HG02763 (cell line): ENCODE measurements at regions not wholly inside any gene's neighbourhood (a gene's known extent, or its start where the extent isn't known, plus 50 kb on each side); places are given as distances from the start of the nearest gene placed in this dataset.

Source experiments
- ATAC-seq: cut with Tn5 transposase; IDR thresholded peaks from one replicate; pipeline ENCODE4 v1.9.1; 2021; ENCODE audit warnings: mild to moderate bottlenecking, moderate library complexity; ENCODE audit not compliant: unreplicated experiment

DNA sequence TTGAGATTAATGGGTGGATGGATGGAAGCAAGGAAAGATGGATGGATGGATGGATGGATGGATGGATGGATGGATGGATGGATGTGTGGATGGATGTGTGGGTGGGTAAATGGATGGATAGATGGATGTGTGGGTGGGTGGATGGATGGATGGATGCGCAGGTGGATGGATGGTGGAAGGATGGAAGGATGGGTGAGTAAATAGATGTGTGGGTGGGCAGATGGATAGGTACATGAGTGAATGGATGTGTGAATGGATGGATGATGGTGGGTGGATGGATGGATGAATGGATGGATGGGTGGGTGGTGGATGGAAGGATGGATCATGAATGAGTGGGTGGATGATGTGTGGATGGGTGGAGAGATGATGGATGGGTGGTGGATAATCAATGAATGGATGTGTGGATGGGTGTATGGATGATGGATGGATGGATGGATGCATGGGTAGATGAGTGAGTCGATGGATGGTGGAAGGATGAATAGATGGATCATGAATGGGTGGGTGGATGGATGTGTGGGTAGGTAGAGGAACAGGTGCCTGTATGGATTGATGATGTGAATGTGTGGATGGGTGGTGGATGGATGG lies 375.2 kb downstream of the BRD1 start:
- no peak for ATAC-seq

DNA sequence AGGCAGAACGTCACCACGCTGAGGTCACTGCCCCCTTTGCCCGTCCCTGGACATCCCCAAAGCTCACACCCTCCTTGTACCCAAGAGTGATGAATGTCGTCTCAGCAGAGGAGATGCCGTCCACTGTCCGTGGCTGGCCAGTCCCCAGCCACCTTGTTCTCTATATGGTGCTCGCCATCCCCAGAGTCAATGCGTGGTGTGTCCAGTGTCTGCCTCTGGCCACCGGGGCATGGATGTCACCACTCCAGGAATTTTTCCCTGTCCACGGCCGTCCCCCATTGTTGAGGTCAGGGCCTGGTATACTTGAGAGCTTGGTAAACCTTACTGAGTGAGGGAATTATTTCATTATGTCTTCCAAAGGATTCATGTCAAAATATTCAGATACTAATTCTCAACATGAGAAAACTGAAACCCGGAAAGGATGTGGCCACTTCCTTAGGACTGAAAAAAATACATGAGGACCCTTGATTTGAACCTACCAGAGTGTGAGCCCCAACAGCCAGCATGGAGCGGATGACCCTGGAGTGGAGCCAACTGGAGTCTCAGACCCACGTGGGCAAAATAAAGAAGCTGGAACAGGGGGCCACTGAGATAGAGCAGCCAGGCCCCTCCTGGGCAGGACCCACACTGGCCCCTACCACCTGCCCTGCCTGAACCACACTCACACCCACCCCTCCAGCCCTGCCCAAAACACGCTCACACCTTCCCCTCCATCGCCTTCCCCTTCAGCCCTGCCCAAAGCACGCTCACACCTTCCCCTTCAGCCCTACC lies 376.4 kb downstream of the BRD1 start:
- ATAC-seq: no peak

DNA sequence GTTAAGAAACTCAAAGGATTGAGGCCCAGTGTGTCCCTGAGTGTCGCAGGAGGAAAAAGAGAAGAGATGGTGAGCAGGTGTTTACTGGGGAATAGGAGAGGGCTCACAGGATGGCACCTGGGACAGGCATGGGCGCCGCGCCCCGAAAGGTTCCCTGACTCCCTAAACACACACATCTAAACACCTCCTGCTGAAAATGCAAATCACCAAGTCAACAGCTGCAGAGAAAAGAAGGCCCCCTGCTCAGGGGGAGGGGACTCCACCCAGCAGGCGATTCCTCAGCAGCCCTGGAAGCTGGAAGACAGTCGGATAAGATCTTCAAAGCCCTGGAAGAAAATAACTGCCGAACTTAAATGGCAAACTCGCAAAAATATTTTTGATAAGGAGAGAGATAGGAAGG lies 377.2 kb downstream of the BRD1 start:
- ATAC-seq: no peak

DNA sequence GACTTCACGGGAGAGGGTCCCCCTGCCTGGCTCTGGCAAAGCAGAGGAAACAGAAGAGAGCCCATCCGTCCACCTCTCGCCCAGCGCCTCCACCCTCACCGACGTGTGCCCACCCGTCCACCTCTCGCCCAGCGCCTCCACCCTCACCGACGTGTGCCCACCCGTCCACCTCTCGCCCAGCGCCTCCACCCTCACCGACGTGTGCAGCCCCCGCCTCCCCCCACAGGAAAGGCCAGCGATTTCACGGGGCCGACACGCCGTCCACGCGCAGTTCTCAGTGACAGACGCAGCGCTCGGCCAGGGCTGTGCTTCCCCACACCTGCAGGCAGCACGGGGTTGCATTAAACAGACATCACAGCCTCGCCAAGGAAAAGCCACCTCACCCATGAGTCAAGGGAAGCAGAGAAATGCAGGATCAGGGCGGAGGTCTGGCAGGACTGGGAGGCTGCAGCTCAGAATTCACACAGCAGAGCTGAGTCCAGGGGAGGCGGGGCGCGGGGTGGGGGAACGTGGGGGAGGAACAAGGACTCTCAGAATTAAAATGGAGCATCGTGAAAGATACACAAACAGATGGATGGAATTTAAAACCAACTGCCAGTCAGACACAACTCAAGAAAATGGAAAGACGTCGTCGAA lies 377.7 kb downstream of the BRD1 start:
- no peak for ATAC-seq

DNA sequence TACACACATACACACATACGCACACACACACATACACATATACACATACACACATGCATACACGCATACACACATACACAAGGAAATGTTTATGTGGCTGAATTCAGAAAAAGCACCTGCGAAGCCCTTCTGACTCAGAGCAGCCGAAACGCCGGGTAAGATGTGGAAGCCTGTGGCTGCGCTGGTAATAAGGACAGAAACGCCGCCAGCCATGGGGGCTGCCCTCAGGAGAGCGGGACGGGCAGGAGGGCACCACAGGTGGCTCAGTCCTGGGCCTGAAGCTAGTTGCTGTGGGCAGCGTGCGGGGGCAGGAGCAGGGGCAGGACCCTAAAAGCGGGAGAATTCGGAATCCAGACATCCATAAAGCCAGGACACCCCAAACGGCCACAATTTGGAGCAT lies 378.3 kb downstream of the BRD1 start:
- no peak for ATAC-seq

DNA sequence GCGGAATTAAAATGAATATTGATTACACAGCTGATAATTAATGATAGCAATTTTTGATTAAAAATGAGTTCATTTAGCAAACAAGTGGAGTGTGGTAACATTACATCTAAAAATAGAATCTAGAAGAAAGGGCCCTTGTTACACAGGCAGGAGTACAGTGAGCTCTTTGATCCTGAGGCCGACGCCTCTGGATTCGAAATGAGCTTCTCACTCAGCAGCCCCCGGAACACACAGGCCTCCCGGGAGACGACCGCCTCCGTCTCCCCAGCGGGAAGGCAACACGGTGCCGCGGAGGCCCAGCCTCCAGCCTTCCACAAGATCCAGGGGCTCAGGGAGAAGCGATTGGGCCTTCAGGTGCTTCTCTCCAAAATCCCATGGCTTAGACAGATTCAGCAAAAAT lies 379.1 kb downstream of the BRD1 start:
- no peak for ATAC-seq

DNA sequence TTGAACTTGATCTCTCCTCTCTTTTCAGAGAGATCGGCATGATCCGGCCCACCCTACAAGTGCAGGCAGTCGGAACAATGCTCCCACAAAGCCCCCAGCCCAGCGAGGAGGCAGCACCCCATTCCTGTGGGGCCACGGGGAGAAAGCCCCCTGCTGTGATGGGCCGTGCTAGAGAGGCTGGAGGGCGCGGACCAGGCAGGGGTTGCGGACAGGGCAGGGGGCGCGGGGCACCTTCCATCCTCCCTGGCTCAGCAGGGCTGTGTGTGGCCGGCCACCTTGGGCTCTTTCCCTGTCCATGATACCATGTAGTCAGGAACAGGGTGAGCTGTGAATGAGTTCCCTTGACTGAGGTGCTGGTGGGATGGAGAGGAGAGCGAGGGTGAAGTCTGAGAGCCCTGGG lies 379.8 kb downstream of the BRD1 start:
- no peak for ATAC-seq

DNA sequence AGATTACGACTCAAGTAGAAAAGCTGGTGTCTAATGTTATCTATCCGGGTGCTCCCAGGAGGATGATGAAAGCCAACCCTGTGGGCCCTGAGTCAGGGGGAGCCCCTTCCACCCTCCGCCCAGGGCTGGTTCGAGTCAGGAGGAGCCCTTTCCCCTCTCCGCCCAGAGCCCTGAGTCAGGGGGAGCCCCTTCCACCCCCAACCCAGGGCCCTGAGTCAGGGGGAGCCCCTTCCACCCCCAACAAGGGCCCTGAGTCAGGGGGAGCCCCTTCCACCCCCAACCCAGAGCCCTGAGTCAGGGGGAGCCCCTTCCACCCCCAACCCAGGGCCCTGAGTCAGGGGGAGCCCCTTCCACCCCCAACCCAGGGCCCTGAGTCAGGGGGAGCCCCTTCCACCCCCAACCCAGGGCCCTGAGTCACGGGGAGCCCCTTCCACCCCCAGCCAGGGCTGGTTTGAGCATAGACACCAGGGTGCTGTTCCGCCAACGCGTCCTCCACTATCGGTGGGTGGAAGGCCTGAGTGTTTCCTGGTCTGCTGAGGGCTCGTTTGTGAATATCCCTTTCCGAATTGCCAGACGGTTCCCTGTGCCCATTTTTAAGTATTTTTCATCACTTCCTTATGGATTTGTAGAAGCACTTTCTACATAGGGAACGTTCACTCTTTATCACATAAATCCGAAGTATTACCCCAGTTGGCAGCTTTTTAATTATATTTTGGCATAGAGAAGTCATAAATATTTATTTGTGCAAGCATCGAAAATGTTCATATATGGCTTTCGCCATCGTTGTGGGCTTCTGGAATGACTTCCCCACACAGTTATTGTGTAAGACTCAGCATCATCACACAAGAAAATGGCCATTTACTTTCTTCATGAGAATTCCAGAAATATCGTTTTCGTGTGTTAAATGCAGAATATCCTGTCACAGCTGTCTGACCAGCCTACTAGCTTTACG lies 380.6 kb downstream of the BRD1 start:
- no peak for ATAC-seq

DNA sequence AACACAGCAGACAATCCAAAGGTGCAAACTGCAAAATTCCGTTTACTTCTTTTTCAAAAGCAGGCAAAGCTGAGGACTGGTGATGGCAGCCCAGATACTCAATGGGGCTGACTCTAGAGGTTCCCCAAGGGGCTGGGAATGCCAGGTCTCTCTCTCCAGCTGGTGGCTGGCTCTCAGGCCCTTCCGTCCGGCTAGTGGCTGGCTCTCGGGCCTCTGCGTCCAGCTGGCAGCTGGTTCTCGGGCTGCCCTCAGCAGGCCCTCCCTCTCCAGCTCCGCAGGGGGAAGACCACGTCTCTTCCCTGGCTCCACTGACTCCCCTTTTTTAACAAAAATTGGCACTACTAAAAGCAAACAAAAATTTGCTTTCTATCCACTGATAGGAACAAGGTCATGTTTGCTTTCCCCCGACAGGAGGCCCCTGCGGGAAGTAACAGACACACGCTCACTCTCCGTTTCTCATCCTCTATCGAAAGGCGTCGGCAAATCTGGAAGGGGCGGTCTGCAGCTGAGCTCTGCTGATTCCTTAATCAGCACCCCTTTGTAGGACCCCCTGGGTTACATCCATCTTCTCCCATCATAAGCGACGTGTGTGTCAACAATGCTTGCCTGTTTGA lies 381.4 kb downstream of the BRD1 start:
- no peak for ATAC-seq

DNA sequence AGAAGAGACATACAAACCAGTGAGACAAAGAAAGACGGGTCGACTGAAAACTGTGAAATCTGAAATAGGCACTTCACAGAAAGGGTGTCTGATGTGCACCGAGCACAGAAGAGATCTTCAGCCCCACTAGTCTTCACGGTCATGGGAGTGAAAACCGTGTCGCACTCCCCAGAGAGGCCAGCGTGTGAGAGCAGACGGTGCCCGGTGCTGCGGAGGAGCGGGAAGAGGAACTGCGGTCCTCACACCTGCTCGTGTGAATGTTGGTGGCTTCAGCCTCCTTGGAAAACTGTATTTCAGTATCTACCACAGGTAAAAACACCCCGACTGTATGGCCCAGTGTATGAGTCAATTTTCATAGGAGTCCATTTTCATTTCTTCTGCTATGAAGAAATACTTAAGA lies 382.9 kb downstream of the BRD1 start:
- no peak for ATAC-seq

DNA sequence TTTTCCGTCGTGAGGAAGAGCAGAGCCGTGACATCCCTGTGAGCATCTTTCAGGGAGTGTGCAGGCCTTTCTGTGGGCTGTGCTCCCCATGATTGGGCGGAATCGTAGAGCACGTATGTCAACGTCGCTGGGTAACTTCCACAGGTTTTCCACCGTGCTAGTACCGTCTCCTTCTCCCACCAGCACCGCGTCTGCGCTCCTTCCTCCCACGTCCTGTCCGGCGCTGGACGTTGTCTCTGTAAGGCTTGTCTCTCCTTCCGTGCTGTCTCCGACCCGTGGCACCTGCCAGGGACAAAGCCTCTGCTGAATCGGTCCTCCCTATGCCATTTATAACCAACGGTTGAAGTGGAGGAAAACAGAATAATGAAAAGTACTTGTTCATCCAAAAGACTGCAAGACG lies 386.7 kb downstream of the BRD1 start:
- no peak for ATAC-seq

DNA sequence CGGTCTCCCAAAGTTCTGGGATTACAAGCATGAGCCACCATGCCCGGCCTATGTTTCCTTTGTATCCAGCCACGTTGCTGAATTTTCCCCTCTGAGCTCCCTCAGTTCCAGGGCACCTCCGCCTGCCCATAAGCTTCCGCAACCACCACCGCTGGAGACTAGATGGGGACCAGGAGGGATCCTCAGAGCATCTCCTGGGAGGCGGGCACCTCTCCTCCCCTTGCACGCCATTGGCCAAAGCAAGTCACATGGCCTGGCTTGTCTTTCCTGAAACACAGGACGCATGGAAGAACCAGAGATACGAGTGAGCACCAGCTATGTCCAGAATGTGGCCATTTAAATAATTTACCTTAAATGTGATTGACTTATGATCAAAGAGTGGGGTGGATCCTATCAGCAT lies 388.3 kb downstream of the BRD1 start:
- ATAC-seq: no peak

DNA sequence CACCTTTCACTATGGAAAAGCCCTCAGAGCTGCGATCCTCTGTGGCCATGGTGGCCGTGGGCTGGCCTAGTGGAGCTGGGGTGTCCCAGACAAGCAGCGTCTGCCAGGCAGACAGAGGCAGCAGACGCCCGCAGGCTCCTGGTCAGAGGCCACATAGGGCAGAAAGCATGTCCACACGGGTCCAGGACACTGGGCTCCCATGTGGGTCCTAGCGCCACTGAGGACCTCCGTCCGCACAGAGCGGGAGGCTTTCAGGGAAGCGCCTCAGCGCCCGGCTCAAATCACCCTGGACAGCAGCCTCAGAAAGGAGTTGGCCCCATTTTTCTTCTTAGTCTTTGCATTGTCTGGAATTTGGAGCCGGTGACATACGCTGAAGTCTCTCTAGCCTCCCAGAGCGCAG lies 389.7 kb downstream of the BRD1 start:
- no peak for ATAC-seq

DNA sequence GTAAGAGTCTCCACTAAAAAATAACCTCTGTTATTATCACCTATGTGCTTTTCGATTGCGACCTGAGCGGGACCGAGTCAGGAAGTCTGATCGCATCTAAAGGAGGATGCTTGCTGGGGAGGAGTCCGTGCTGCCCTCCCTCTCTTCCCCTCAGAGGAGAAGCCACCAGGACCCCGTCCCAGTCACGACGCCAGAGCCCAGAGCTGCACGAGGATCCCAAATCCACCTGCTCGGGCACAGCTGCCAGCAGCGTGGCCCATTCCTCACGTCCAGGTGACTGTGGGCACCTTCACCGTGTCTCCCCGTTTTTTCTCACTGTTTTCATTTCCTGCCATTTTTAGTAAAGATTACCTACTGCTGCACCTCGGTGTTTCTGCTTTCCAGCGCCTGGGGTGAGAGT lies 390.3 kb downstream of the BRD1 start:
- ATAC-seq: no peak

DNA sequence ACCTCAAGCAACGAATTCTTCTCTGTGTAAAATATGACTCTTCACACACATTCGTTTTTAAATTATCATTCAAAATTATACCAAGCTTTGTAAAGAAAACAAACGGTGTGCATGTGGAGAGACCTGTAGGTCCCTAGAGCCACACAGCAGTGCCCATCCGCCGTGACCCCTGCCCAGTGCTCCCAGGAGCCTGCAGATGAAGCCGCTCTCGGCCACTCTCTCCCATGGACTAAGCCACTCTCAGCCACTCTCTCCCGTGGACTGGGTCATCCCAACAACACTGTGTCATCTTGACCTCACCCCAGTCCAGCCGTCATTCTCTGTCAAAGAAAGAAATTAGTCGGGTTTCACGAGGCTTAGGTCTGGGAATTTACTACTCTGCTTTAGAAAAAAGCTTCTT lies 391.6 kb downstream of the BRD1 start:
- ATAC-seq: no peak

DNA sequence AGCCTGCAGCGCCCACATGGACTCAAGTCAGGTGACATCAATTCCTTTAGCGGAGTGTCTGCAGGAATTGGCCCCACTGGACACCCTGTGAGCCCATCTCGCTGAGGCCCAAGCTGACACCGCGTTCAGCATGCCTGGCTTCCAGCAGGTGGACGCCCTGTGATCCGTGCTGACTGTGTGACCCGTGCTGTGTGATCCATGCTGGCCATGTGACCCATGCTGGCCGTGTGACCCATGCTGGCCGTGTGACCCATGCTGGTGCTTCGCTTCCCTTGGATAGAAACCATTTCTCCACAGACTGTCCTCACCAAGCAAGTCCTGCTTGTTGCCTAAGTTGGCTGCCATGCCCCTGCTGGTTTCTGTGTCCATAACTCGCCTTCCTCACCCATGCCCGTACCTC lies 392.1 kb downstream of the BRD1 start:
- no peak for ATAC-seq

DNA sequence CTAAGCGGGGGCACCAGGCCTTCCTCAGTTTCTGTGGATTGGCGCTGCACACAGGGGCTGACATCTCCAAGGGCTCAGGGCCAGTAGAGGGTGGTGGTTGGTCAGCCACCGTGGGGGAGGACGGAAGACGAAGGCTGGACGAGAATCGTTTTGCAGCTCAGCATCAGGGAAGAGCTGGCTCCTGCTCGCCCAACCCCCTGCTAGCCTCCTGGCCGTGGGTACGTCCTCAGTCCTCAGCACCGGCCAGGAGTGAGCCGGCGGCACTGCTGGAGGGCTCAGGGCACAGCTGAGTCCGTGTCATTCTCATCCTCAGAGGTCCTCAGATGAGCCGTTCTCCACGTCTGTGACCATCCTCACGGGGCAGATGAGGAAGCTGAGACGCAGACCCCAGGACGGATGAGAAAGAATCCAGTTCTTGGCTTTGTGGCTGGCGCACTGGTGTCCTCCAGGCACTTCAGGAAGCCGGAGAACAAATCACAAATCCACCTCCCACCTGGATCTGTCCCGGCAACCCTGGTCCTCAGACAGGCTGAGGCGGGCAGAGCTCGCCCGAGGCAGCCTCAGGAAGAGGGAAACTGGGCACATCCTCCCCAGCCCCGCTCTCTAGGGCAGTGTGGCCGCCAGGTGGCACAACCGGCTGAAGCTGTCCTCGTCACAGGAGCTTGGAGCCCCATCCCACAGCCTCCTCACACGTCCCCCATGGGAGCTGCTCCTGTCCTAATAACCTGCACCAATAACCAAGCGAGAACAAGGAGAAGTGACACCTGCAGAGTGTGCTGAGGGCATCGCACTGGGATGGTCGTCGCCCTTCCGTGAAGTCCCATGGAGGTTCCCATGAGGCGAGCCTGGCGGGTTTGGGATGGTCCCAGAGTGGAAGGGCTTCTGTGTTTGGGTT lies 393.7 kb downstream of the BRD1 start:
- no peak for ATAC-seq

DNA sequence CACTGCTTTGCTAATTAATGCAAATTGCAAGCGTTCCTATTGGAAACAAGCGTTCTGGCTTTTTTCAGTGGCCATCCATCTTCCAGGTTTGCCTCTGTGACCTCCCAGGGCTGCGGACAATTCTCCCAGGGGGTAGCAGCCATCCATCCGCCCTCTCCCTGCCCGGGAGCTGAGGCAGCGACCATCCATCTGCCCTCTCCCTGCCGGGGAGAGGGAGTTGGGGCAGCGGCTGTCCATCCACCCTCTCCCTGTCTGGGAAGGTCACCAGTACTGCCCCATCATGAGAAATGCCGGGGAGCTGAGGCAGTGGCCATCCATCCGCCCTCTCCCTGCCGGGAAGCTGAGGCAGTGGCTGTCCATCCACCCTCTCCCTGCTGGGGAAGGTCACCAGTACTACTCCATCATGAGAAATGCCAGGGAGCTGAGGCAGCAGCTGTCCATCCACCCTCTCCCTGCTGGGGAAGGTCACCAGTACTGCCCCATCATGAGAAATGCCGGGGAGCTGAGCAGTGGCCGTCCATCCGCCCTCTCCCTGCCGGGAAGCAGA lies 394.7 kb downstream of the BRD1 start:
- ATAC-seq: no peak

DNA sequence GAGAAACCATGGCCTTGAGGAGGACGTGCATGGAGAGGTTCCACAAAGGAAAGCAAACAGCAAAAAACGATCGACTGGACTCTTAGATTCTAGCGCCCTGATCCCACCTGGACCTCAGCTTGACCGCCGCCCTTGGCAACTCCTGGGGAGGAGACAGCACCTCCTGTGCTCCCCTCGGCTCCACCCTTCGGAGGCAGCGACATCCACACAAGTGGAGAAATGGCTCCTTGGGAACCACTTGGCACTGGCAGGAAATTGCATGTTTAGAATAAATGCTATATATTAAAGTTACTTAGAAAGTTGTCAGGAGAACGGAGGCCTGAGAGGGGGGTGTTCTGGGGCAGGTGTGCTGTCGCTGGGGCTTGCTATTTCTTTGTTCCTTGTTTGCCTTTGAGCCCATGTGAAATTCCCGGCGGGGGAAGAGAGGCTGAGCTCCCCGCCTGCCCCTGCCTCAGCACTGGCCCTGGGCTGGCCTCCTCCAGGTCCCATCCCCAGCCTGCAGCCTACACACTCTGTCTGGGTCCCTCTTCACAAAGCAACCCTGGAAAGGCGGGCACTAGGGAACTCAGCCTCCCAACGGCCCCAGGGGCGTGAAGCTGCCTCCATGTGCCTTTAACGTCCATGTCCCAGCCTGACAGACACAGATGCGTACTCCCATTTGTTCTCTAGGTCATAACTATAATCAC lies 395.3 kb downstream of the BRD1 start:
- ATAC-seq: no peak
